Spinal cord (tissue), 9 donors: ENCODE measurements at regions not wholly inside any gene's neighbourhood (a gene's known extent, or its start where the extent isn't known, plus 50 kb on each side); places are given as distances from the start of the nearest gene placed in this dataset.

Experiments
- DNase-seq, 6 donors: peaks; one replicate each; pipeline versions ENCODE4 v3.0.0 to v3.0.0-alpha.2; 2013 to 2015; ENCODE audit warnings: low spot score in 6 of 6, low read depth in 4 of 6
- H3K27ac ChIP-seq: one replicate; pipeline ENCODE4 v1.5.1; 2013; ENCODE audit warnings: low read depth, low read length, control low read depth
- H3K27me3 ChIP-seq: one replicate; pipeline ENCODE4 v1.6.1; 2013; ENCODE audit warnings: low read length; ENCODE audit not compliant: control insufficient read depth, insufficient read depth
- H3K36me3 ChIP-seq: one replicate; pipeline ENCODE4 v1.6.1; 2013; ENCODE audit warnings: low read length; ENCODE audit not compliant: control insufficient read depth, insufficient read depth
- H3K4me1 ChIP-seq: one replicate; pipeline ENCODE4 v1.6.1; 2013; ENCODE audit warnings: low read length; ENCODE audit not compliant: control insufficient read depth, insufficient read depth
- H3K4me3 ChIP-seq: one replicate; pipeline ENCODE4 v1.5.1; 2013; ENCODE audit warnings: low read depth, low read length, control low read depth
- H3K9me3 ChIP-seq: one replicate; pipeline ENCODE4 v1.6.1; 2013; ENCODE audit warnings: low read length; ENCODE audit not compliant: control insufficient read depth, insufficient read depth
- WGBS: methylation state at CpG from one replicate; pipeline ENCODE4 v1.1.5; 2013; ENCODE audit warnings: missing lambda C conversion rate; ENCODE audit not compliant: insufficient coverage; 5-methylcytosine and 5-hydroxymethylcytosine counted together
- donor health status: healthy.

DNA sequence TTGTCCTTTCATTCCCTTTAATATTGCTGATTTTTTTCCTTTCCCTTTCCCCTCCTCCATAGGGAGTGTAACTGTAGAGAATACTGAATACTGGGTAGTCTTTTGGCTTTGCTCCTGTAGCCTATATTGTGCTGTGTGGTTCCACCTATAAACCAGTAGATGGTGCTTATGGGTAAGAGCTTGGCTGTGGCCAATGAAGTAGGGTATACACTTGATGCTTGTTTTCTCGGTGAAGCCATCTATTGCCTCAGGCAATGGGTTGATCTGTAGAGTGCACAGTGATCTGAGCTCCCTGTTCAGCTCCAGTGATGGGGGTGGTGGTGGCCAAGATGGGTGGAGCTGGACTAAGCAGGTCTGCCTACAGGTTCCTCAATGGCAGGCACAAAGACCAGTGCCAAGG, 203.3 kb upstream of the IMPG1 start:
- no peaks in the 10 kb centered on the region for H3K4me1 ChIP-seq
- H3K27me3 ChIP-seq, result no peaks in the 10 kb centered on the region
- DNase-seq, result no peak
- no peak overlapping the region for H3K27ac ChIP-seq
- 91% methylated on average over 1 of the region's 1 CpG for WGBS
- H3K36me3 ChIP-seq, result no peaks in the 10 kb centered on the region
- H3K9me3 ChIP-seq, result peaks cover 4% of the 10 kb centered on the region
- H3K4me3 ChIP-seq, result no peak overlapping the region

DNA sequence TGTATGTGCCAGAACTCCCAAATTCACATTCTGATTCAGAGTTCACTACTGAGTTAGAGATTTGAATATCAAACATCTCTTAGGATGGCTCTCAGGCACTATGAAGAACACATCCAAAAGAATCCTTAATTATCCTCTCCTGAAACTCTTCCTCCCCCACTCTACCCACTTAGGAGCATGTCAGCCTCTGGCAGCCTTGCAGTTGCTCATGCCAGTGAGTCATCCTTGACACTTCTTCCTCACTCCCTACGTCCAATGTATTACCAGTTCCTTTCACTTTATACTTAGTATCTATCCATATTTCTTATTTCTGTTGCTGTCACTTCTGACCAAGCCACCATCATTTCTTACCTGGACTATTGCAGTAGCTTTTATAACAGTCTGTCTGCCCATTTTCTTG, 192.0 kb upstream of the IMPG1 start:
- no peaks in the 10 kb centered on the region for H3K27me3 ChIP-seq
- DNase-seq, result no peak
- H3K4me1 ChIP-seq, result no peaks in the 10 kb centered on the region
- no peak overlapping the region for H3K4me3 ChIP-seq
- peaks cover 5% of the 10 kb centered on the region for H3K9me3 ChIP-seq
- WGBS, result 100% methylated on average over 1 of the region's 1 CpG
- no peak overlapping the region for H3K27ac ChIP-seq
- H3K36me3 ChIP-seq, result no peaks in the 10 kb centered on the region

DNA sequence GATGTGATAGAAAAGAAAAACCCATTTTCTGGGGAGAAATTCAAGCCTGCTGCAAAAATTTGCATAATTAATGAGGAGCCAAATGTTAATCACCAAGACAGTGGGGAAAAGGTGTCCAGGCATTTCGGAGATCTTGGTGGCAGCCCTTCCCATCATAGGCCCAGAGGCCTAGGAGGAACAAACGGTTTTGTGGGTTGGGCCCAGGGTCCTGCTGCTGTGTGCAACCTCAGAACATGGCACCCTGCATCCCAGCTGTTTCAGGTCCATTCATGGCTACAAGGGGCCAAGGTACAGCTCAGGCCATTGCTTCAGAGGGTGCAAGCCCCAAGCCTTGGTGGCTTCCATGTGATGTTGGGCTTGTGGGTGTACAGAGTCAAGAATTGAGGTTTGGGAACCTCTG, 189.8 kb upstream of the IMPG1 start:
- Histone ChIP-seq H3K9me3 (peaks cover 5% of the 10 kb centered on the region), H3K4me1 (no peaks in the 10 kb centered on the region), H3K36me3 (no peaks in the 10 kb centered on the region), H3K27ac (no peak overlapping the region), H3K27me3 (no peaks in the 10 kb centered on the region), H3K4me3 (no peak overlapping the region)
- WGBS, result 80% methylated on average over 2 of the region's 2 CpGs
- DNase-seq, result no peak

DNA sequence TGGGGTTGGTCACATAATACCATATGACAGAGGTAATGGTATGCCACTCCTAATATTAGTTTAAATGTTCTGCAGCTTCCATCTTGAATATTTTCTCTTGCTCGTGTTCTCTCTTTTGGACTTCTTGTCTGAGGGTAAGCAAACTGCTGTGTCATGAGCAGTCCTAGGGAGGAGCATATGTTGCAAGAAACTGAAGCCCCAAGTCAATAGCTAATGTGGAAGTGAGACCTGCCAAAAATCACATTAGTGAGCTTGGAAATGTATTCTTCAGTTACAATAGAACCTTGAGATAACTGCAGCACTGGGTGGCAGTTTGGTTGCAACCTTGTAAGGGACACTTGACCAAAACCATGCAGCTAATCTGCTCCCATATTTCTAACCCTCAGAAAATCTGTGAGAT, 178.2 kb upstream of the IMPG1 start:
- Histone ChIP-seq H3K36me3 (no peaks in the 10 kb centered on the region), H3K4me1 (no peaks in the 10 kb centered on the region), H3K4me3 (no peak overlapping the region), H3K27me3 (no peaks in the 10 kb centered on the region), H3K27ac (no peak overlapping the region), H3K9me3 (no peaks in the 10 kb centered on the region)
- no peak for DNase-seq
- WGBS, result 100% methylated on average over 1 of the region's 1 CpG

DNA sequence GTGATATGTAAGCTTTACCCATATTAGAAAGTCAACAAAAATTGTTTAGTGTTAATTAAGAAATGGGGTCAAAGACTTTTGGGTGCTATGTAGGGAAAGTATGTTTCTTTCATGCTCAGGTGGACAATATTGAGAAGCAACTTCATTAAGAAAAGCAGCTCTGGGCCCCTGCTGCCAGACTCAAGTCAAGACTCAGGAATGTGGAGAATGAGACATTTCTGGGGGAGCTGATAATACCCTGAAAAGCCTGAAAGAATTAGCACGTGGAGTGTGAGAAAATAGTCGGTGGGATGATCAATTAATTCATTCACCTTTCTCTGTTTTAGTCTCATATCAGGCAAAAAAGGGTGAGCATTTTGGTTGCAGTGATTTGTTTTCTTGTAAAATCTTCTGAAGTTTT, 175.1 kb upstream of the IMPG1 start:
- H3K27ac ChIP-seq, result no peak overlapping the region
- H3K36me3 ChIP-seq, result no peaks in the 10 kb centered on the region
- no peak for DNase-seq
- H3K4me1 ChIP-seq, result no peaks in the 10 kb centered on the region
- H3K4me3 ChIP-seq, result no peak overlapping the region
- no CpG with 5 or more reads among the region's 2 CpGs for WGBS
- H3K9me3 ChIP-seq, result no peaks in the 10 kb centered on the region
- no peaks in the 10 kb centered on the region for H3K27me3 ChIP-seq

DNA sequence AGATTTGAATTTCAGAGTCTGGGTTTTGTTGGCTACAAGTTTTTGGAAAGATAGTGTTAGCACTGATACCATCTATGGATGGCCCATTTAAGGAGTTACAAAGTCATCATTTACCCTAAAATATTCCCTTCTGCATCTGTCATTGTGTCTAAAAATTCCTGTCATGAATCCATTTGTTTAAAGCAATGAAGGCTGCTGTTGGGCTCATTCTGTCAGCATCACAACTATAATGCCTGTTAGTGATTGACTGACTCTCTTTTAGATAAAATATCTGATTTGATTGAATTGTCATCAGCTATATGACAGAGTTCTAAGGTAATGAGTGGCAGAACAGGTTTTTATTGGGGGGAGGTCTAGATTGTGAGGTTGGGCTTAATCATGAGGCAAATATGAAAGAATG, 167.6 kb upstream of the IMPG1 start:
- H3K27ac ChIP-seq, result no peak overlapping the region
- DNase-seq, result no peak
- peaks cover 4% of the 10 kb centered on the region for H3K9me3 ChIP-seq
- H3K4me1 ChIP-seq, result no peaks in the 10 kb centered on the region
- H3K27me3 ChIP-seq, result no peaks in the 10 kb centered on the region
- H3K4me3 ChIP-seq, result no peak overlapping the region
- H3K36me3 ChIP-seq, result no peaks in the 10 kb centered on the region

DNA sequence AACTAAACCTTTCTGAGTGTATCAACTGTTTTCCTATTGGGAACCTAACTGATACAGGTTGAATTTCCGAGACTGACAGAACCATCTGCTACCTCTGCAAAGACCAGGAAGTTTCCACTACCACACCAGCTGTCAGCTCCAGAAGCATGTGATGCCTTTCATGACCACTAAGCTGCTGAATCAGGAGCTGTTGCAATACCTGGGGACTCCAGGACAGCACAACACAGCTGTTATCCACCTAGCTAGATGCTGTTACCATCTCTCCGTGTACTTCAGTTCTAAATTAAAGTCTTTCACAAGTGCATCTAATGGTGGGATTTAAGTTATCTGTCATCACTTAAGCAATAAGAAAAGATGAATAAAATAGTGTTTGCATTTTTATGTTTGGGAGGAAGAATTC, 158.2 kb upstream of the IMPG1 start:
- no peak for DNase-seq
- 83% methylated on average over 1 of the region's 2 CpGs for WGBS
- no peaks in the 10 kb centered on the region for H3K36me3 ChIP-seq
- H3K4me3 ChIP-seq, result no peak overlapping the region
- H3K9me3 ChIP-seq, result no peaks in the 10 kb centered on the region
- H3K27me3 ChIP-seq, result no peaks in the 10 kb centered on the region
- no peaks in the 10 kb centered on the region for H3K4me1 ChIP-seq
- H3K27ac ChIP-seq, result no peak overlapping the region

DNA sequence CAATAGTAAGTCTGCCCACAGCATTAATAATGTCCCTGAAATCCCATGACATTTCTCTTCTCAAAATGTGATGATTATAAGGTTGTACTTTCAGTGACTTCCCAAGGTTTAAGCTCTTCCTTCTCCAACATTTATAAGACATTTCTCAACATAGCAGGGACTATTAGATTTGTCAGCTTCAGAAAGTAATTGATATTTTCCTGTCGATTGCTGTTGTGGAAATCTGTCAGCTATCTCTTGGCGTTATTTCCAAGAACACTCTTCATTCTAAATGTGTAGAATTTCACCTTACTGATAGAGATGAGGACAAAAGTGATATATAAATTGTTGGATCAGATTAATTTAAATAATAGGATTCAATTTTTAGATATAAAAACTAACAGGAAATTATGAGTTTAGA, 149.7 kb upstream of the IMPG1 start:
- WGBS, result no CpG with 5 or more reads among the region's 2 CpGs
- no peaks in the 10 kb centered on the region for H3K4me1 ChIP-seq
- no peaks in the 10 kb centered on the region for H3K27me3 ChIP-seq
- DNase-seq, result no peak
- no peaks in the 10 kb centered on the region for H3K9me3 ChIP-seq
- no peak overlapping the region for H3K4me3 ChIP-seq
- no peaks in the 10 kb centered on the region for H3K36me3 ChIP-seq
- H3K27ac ChIP-seq, result no peak overlapping the region

DNA sequence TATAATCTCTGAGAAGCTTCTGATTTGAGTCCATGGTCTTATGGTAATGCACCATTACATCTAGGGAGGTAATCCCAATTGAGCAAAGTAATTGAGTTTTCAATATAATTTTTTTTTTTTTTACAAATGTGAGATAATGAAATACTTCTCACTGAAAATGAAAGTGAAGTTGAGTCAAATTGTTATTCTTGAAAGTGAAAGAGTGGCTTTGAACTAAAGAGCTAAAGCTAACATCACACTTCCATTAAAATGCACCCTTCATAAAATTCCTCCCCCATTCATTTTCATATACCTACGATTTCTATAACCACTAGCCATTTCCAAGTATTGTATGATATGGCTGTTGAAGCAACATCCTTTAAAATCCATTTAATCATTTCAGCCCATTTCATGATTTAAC, 149.1 kb upstream of the IMPG1 start:
- H3K27ac ChIP-seq, result no peak overlapping the region
- no peaks in the 10 kb centered on the region for H3K9me3 ChIP-seq
- H3K36me3 ChIP-seq, result no peaks in the 10 kb centered on the region
- no peak overlapping the region for H3K4me3 ChIP-seq
- no peaks in the 10 kb centered on the region for H3K4me1 ChIP-seq
- no CpG with 5 or more reads among the region's 1 CpG for WGBS
- no peaks in the 10 kb centered on the region for H3K27me3 ChIP-seq
- no peak for DNase-seq

DNA sequence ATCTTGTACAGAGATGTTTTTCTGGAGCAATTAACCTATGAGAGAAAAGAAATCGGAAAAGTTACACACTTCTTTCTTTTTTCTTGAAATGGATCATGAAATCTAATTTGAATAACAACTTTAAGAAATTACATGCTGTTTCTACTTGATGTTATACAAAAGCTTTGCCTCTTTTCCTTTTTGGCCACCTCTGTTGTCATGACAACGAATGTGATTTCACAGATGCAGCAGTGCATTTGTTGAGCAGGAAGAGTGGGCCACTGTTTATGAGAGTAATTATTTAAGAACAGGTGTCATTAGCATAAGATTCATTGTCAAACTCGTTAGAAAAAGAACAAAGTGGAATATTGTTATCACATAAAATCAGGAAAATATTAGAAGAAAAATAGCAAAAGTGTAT, 148.3 kb upstream of the IMPG1 start:
- no peaks in the 10 kb centered on the region for H3K9me3 ChIP-seq
- no CpG with 5 or more reads among the region's 3 CpGs for WGBS
- H3K36me3 ChIP-seq, result no peaks in the 10 kb centered on the region
- H3K27ac ChIP-seq, result no peak overlapping the region
- H3K4me3 ChIP-seq, result no peak overlapping the region
- DNase-seq, result peak in 4 of 6 donors; percentile 33 to 90 (median 54)
- H3K4me1 ChIP-seq, result no peaks in the 10 kb centered on the region
- no peaks in the 10 kb centered on the region for H3K27me3 ChIP-seq

DNA sequence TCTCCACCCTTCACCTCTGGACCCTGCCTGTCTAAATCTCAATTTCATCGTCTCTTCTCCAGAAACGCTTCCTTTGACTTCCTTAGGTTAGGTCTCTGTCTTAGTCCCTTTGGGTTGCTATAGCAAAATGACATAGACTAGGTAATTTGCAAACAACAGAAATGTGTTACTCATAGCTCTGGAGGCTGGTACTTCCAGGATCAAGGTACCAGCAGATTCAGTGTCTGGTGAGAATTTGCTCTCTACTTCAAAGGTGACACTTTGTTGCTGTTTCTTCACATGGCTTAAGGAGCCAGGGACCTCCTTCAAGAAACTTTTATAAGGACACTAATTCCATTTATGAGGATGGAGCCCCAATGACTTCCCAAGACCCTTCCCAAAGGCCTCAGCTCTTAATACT, 145.1 kb upstream of the IMPG1 start:
- H3K4me1 ChIP-seq, result no peaks in the 10 kb centered on the region
- H3K36me3 ChIP-seq, result no peaks in the 10 kb centered on the region
- no peak overlapping the region for H3K27ac ChIP-seq
- DNase-seq, result no peak
- H3K27me3 ChIP-seq, result no peaks in the 10 kb centered on the region
- no peak overlapping the region for H3K4me3 ChIP-seq
- H3K9me3 ChIP-seq, result no peaks in the 10 kb centered on the region
- no CpG with 5 or more reads among the region's 2 CpGs for WGBS
